ENCODE measurements at regions not wholly inside any gene's neighbourhood (a gene's known extent, or its start where the extent isn't known, plus 50 kb on each side); places are given as distances from the start of the nearest gene placed in this dataset.

DNA sequence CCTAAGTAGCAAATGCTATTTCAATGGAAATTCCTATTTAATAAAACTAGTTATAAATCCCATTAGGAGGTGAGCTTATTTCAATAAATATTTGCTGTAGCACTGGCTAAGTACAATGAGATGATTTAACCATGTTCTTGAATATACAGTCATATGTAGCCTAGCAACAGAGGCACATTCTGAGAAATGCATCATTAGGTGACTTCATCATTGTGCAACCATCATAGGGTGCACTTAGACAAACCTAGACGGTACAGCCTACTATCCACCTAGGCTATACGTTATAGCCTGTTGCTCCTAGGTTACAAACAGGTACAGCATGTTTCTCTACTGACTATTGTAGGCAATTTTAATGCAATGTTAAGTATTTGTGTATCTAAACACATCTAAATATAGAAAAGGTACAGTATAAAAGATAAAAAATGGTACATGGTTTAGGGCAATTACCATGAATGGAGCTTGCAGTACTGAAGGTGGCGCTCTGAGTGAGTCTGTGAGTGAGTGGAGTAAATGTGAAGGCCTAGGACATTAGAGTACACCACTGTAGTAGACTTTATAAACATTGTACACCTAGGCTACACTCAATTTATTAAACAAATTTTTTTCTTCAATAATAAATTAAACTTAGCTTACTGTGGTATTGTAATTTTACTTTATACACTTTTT, 350.1 kb downstream of the CASP12 start:
- H3K27me3 ChIP-seq (ENCODE audit: control insufficient read depth, insufficient read depth, low read length): no peaks in the 10 kb centered on the region
- TF ChIP-seq CTCF (IDR thresholded peaks at IDR 0.05; ENCODE audit: borderline replicate concordance, extremely low read depth, insufficient read depth): no peak
- FAIRE-seq (no peak), DNase-seq (no peak)
- H3K9ac ChIP-seq (ENCODE audit: low read length in 3 of 3): no peak overlapping the region
- no peaks in the 10 kb centered on the region for H3K4me1 ChIP-seq (ENCODE audit: control insufficient read depth in 2 of 3, insufficient read depth in 2 of 3, low read depth in 1 of 3, low read length in 3 of 3)
- no peak overlapping the region for H3K4me3 ChIP-seq (ENCODE audit: low read length in 3 of 3)
- H3K36me3 ChIP-seq (ENCODE audit: control insufficient read depth in 2 of 3, insufficient read depth in 3 of 3, low read length in 3 of 3): no peaks in the 10 kb centered on the region
- H3K9me3 ChIP-seq (ENCODE audit: control insufficient read depth in 2 of 3, insufficient read depth in 1 of 3, low read length in 3 of 3): no peaks in the 10 kb centered on the region
- H3K27ac ChIP-seq (ENCODE audit: low read depth in 2 of 2, low read length in 2 of 2): no peak overlapping the region
- intact Hi-C loops (cut with DNase I): no loop called here

DNA sequence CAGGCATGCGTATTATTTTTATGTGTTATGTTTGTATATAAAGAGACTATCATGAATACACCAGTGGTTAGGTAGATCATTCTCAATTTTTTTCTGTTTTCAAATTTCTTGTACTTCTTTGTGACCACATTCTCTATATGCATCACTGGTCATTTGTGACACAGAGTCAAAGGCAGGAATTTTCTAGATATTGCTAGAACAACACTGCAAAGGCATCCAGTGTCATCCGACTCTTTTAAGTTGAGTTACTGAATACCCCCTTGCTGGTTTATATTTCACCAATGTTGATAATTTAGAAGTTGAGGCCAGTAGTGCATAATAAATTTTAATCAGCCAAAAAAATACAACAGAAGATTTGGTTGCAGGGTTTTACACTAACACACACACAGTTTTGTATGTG, 351.8 kb downstream of the CASP12 start:
- TF ChIP-seq CTCF (IDR thresholded peaks at IDR 0.05; ENCODE audit: borderline replicate concordance, extremely low read depth, insufficient read depth): no peak
- intact Hi-C loops (cut with DNase I): no loop called here
- peak in 3 of 5 donors; percentile 34 to 90 (median 89) for DNase-seq

GRCh38 chr11:104541701-104542100, 356.6 kb downstream of the CASP12 start:
- Histone ChIP-seq H3K27me3 (ENCODE audit: control insufficient read depth, insufficient read depth, low read length) (no peaks in the 10 kb centered on the region), H3K27ac (ENCODE audit: low read depth in 2 of 2, low read length in 2 of 2) (no peak overlapping the region), H3K4me3 (ENCODE audit: low read length in 3 of 3) (no peak overlapping the region), H3K9ac (ENCODE audit: low read length in 3 of 3) (no peak overlapping the region), H3K36me3 (ENCODE audit: control insufficient read depth in 2 of 3, insufficient read depth in 3 of 3, low read length in 3 of 3) (no peaks in the 10 kb centered on the region), H3K4me1 (ENCODE audit: control insufficient read depth in 2 of 3, insufficient read depth in 2 of 3, low read depth in 1 of 3, low read length in 3 of 3) (peaks cover 0 to 6% (median 0%) of the 10 kb centered on the region in 3 donors), H3K9me3 (ENCODE audit: control insufficient read depth in 2 of 3, insufficient read depth in 1 of 3, low read length in 3 of 3) (no peaks in the 10 kb centered on the region)
- TF ChIP-seq CTCF (IDR thresholded peaks at IDR 0.05; ENCODE audit: borderline replicate concordance, extremely low read depth, insufficient read depth): no peak
- FAIRE-seq (no peak), DNase-seq (peak in 2 of 5 donors; percentile 33 to 45)
- intact Hi-C loops (cut with DNase I): no loop called here

More for the DNA sequence above, 351.8 kb downstream of the CASP12 start:
- Histone ChIP-seq H3K36me3 (ENCODE audit: control insufficient read depth in 2 of 3, insufficient read depth in 3 of 3, low read length in 3 of 3) (no peaks in the 10 kb centered on the region), H3K27ac (ENCODE audit: low read depth in 2 of 2, low read length in 2 of 2) (no peak overlapping the region), H3K4me3 (ENCODE audit: low read length in 3 of 3) (no peak overlapping the region), H3K27me3 (ENCODE audit: control insufficient read depth, insufficient read depth, low read length) (no peaks in the 10 kb centered on the region), H3K9ac (ENCODE audit: low read length in 3 of 3) (no peak overlapping the region), H3K4me1 (ENCODE audit: control insufficient read depth in 2 of 3, insufficient read depth in 2 of 3, low read depth in 1 of 3, low read length in 3 of 3) (peaks cover 0 to 2% (median 0%) of the 10 kb centered on the region in 3 donors), H3K9me3 (ENCODE audit: control insufficient read depth in 2 of 3, insufficient read depth in 1 of 3, low read length in 3 of 3) (no peaks in the 10 kb centered on the region)
- no peak for FAIRE-seq

DNA sequence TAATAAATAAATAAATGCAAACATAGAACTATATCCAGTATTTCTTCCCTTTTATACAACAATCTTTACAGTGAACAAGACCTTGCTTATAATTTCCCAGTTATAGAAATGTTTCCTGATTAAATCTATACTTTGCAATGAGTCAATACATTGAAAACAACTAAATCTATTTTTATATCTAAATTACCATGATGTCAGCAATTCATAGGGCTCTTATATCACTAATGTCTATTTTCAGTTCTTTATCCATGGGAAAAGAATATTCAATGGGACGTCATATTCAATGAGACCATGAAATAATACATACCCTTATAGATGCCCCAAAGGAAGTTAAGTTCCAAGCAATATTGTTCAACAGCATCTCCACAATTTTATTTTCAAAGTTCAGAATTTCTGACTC, 359.9 kb downstream of the CASP12 start:
- Histone ChIP-seq H3K27me3 (ENCODE audit: control insufficient read depth, insufficient read depth, low read length) (no peaks in the 10 kb centered on the region), H3K9me3 (ENCODE audit: control insufficient read depth in 2 of 3, insufficient read depth in 1 of 3, low read length in 3 of 3) (no peaks in the 10 kb centered on the region), H3K27ac (ENCODE audit: low read depth in 2 of 2, low read length in 2 of 2) (no peak overlapping the region), H3K36me3 (ENCODE audit: control insufficient read depth in 2 of 3, insufficient read depth in 3 of 3, low read length in 3 of 3) (no peaks in the 10 kb centered on the region), H3K4me3 (ENCODE audit: low read length in 3 of 3) (no peak overlapping the region), H3K4me1 (ENCODE audit: control insufficient read depth in 2 of 3, insufficient read depth in 2 of 3, low read depth in 1 of 3, low read length in 3 of 3) (peaks cover 0 to 6% (median 0%) of the 10 kb centered on the region in 3 donors), H3K9ac (ENCODE audit: low read length in 3 of 3) (no peak overlapping the region)
- intact Hi-C loops (cut with DNase I): no loop called here
- FAIRE-seq: no peak
- no peak for DNase-seq
- TF ChIP-seq CTCF (IDR thresholded peaks at IDR 0.05; ENCODE audit: borderline replicate concordance, extremely low read depth, insufficient read depth): no peak

Measured in kidney (tissue), 13 donors.